Stimulated activated CD8-positive, alpha-beta memory T cell treated with anti-CD3 and anti-CD28 coated beads, Interleukin-7, amount 100 ng/mL, for 1 hour (primary cell): ENCODE measurements at regions not wholly inside any gene's neighbourhood (a gene's known extent, or its start where the extent isn't known, plus 50 kb on each side); places are given as distances from the start of the nearest gene placed in this dataset.
"Not testable (repeated sequence)": the region's sequence is repeated elsewhere in the genome, so short reads cannot be mapped to it uniquely, and the experiment has no call there.

Source experiments
- DNase-seq, 2 donors: peaks; one replicate each; pipeline ENCODE4 v3.0.0-alpha.2; 2020; ENCODE audit warnings: low read depth in 2 of 2

GRCh38 chr10:20656886-20657285 is 240.2 kb downstream of the NEBL start:
- DNase-seq = no peak

DNA sequence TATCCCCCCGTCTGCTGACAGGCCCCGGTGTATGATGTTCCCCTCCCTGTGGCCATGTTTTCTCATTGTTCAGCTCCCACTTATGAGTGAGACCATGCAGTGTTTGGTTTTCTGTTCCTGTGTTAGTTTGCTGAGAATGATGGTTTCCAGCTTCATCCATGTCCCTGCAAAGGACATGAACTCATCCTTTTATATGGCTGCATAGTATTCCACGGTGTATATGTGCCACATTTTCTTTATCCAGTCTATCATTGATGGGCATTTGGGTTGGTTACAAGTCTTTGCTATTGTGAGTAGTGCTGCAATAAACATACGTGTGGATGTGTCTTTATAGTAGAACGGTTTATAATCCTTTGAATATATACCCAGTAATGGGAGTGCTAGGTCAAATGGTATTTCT is 244.7 kb downstream of the NEBL start:
- not testable (repeated sequence) for DNase-seq

GRCh38 chr10:20648263-20648874 is 248.7 kb downstream of the NEBL start:
- no peak for DNase-seq

GRCh38 chr10:20647756-20648155 is 249.4 kb downstream of the NEBL start:
- no peak for DNase-seq

DNA sequence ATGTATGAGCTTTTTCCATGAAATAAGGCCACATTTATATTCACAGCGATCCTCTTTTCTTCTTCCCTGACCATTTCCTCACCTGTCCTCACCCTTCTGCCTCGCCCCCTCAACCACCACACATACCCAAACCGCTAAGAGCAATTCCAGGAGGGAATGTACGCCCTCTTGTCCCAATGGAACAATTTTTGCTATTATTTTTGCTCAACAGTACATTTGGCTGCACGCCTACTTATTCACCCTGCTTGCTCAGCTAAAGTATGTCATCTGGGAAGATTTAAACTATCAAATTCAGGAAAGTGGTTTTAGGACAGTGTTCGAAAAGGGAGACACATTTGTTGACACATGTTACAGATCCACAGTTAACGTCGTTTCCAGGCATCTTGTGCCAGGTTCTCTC is 252.7 kb downstream of the NEBL start:
- no peak for DNase-seq

GRCh38 chr10:20641605-20642004 is 255.5 kb downstream of the NEBL start:
- no peak for DNase-seq

DNA sequence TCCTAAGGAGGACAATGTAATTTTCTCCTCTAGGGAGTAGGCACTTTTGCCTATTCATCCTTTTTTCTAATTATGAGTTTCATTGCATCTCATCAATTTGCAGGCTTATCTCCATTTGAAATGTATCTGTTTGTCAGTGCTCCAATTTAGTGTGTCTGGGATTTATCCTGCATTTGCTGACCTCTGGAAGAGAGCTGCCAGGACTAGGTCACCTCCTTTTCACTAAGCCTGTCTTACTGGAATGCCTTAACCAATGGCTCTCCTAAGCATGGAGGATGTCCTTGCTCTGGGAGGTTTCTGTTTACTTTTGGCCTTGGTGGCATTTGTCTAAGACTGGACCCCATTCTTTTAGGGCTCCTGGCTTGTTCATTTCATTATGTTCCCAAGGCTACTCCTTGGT is 261.5 kb downstream of the NEBL start:
- no peak for DNase-seq

- no peak for DNase-seq
Observed at GRCh38 chr10:20634839-20635238, 262.3 kb downstream of the NEBL start.

- no peak for DNase-seq
Observed at GRCh38 chr10:20633714-20634113, 263.4 kb downstream of the NEBL start.

GRCh38 chr10:20632696-20633095 is 264.4 kb downstream of the NEBL start:
- no peak for DNase-seq

- DNase-seq = no peak
Observed at GRCh38 chr10:20631229-20631628, 265.9 kb downstream of the NEBL start.

- no peak for DNase-seq
Observed at GRCh38 chr10:20630092-20630643, 266.9 kb downstream of the NEBL start.

DNA sequence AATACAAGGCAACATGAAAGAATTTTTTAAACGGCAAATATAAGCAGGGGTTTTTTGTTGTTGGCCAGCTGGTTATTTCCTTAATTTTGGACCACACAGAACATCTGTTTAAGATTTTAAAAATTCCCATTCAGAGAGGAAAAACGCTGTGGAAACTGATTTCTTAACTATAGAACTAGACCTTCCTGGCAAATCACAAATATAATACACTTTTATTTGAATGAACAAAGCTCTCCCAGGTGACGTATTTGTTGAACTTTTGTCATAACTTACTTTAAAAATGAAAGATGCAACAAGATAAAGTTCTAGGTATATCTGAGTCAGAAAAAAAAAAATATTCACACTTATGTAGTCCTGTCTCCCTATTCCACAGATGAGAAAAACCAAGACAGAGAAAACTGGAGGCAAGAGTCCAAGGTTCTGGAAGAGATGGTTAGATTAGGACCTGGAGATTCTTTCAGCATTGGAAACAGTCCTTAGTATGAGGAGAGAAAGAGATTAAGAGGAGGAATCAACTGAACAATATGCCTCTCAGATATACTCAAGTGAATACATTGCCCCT is 269.1 kb downstream of the NEBL start:
- no peak for DNase-seq

- no peak for DNase-seq
Observed at GRCh38 chr10:20627087-20627486, 270.0 kb downstream of the NEBL start.

- no peak for DNase-seq
Observed at GRCh38 chr10:20625868-20626267, 271.2 kb downstream of the NEBL start.

DNA sequence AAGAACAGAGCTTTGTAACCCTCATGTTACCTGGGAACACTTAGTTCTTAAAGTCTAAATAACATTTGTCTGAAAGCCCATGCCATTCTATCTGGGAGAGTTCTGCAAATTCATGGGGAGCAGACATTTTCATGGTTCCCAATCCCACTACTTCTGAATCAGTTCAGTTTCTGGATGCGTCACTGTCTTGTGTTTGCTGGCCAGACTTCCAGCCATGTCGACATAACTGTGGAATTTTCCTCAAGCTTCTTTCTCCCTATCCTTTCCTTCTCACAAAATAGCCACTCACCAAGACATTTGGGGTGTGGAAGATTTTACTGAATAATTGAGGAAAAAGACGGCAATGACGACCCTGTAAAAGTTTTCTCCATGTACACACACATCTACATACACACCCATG is 272.5 kb downstream of the NEBL start:
- no peak for DNase-seq

GRCh38 chr10:20623546-20623945 is 273.6 kb downstream of the NEBL start:
- DNase-seq = no peak

DNA sequence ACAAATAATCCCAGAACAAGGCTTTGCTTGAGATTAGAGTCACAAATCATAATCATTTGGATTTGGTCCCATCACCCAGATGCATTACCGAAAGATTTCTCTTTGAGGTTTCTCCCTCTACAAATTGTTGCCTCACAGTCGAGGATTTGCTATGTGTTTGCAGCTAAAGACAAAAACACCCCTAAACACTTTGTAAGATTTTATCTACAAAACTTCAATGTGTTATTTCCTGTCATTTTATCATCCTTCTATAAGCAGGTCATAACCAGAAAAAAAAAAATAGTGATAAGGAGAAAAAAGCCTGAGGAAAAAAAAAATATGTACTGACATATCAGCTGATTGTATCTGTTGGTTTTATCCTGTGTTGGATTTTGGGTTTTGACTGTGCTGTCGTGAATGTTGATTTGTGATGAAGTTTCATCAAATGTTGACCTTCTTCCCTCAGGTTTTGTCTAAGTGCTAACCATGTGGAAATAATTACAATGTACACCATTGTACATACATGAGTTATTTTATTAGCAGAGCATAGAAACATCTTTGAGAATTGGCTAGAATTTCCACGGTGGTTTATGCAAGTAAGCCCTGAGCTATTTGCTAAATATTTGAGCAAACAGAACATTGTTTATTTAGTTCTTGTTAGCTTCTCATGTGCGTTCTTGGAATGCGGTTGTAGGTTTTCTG is 274.4 kb downstream of the NEBL start:
- DNase-seq = no peak

GRCh38 chr10:20620981-20621380 is 276.1 kb downstream of the NEBL start:
- no peak for DNase-seq

GRCh38 chr10:20618011-20618547 is 279.0 kb downstream of the NEBL start:
- DNase-seq = no peak

DNA sequence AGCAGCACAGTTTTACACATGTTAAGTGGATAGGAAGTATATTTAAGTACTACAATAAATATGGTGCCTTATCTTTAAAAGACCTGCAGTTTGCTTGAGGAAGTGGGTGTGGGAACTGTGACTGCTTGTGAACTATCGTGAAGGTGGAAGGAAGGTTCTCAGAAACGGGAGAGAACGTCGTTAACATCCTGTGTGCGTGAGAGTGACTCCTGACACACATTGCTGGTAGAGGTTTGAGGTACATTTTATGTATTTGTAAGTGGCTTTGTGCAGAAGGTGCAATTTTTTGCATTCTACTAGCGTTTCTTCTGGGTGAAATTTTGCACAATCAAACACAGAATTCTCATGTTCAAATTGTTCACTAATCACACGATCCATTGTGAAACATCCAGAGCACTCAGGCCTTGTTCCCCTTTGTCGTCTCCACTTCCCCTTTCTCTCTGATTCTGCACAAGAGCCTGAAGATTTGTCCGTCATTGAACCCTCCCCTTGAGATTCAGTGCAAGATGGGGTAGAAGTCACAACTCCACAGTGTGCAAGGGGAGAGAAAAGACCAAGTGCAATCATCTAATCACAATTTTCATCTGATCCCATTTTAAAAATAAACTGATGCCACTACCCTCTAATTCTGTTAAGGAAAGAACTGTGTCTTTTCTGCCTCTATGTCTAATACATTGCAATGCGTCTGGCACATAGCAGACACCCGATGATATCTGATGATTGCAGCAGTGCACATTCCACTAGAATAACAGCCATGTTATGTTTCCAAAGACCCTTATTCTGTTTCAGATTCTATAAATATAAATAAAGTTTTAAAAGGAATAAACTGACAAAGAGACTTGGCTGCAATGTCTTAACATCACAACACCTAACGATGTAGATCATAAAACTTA is 279.9 kb downstream of the NEBL start:
- DNase-seq = no peak
